ENCODE measurements at regions not wholly inside any gene's neighbourhood (a gene's known extent, or its start where the extent isn't known, plus 50 kb on each side); places are given as distances from the start of the nearest gene placed in this dataset.

GRCh38 chr5:165786073-165786472 lies 2280.7 kb downstream of the MAT2B start:
- TF ChIP-seq EZH2 (IDR thresholded peaks at IDR 0.05) (no peak), POLR2AphosphoS5 (IDR thresholded peaks at IDR 0.05; ENCODE audit: borderline replicate concordance, low read depth, low read length) (no peak)
